ENCODE measurements at regions not wholly inside any gene's neighbourhood (a gene's known extent, or its start where the extent isn't known, plus 50 kb on each side); places are given as distances from the start of the nearest gene placed in this dataset.
"Not testable (repeated sequence)": the region's sequence is repeated elsewhere in the genome, so short reads cannot be mapped to it uniquely, and the experiment has no call there.

- ChIA-PET CTCF (interaction anchor here (0.9 to 8.1 kb wide), 21 partner anchors 7 to 531 kb away, joined by 3 to 77 read pairs (median 4); no protein-coding TSS in a partner anchor), POLR2A (interaction anchor here (0.6 kb wide), 1 partner anchor 19 kb away, joined by 3 read pairs; no protein-coding TSS in a partner anchor)
- DNase-seq (ENCODE audit: low read depth, low spot score): no peak
- no peak overlapping the region for H3K4me3 ChIP-seq (ENCODE audit: low read depth, low read length)
- TF ChIP-seq CTCF (IDR thresholded peaks at IDR 0.05; ENCODE audit: insufficient read depth, low read length, missing control alignments): no peak
These were observed 210.7 kb downstream of the PDGFRA start for GRCh38 chr4:54439831-54440243.

- peak; percentile 47 for TF ChIP-seq CTCF (IDR thresholded peaks at IDR 0.05; ENCODE audit: insufficient read depth, low read length, missing control alignments)
- POLR2A ChIA-PET: interaction anchor here (0.6 kb wide), 1 partner anchor 19 kb away, joined by 3 read pairs; no protein-coding TSS in a partner anchor
- CTCF ChIA-PET: interaction anchor here (0.9 to 8.1 kb wide), 21 partner anchors 7 to 520 kb away, joined by 3 to 77 read pairs (median 4); no protein-coding TSS in a partner anchor
- H3K4me3 ChIP-seq (ENCODE audit: low read depth, low read length): no peak overlapping the region
- no peak for DNase-seq (ENCODE audit: low read depth, low spot score)
These were observed 211.5 kb downstream of the PDGFRA start for GRCh38 chr4:54440394-54441136.

GRCh38 chr4:54445866-54446265 lies 211.9 kb upstream of the KIT start:
- no peak for TF ChIP-seq CTCF (IDR thresholded peaks at IDR 0.05; ENCODE audit: insufficient read depth, low read length, missing control alignments)
- CTCF ChIA-PET: interaction anchor here (1.1 to 7.9 kb wide), 7 partner anchors 13 to 516 kb away, joined by 3 to 43 read pairs (median 6); no protein-coding TSS in a partner anchor
- DNase-seq (ENCODE audit: low read depth, low spot score): no peak
- H3K4me3 ChIP-seq (ENCODE audit: low read depth, low read length): no peak overlapping the region
- POLR2A ChIA-PET: interaction anchor here (0.8 kb wide), 1 partner anchor 215 kb away, joined by 3 read pairs; no protein-coding TSS in a partner anchor

GRCh38 chr4:54446581-54446980 lies 211.2 kb upstream of the KIT start:
- H3K4me3 ChIP-seq (ENCODE audit: low read depth, low read length): no peak overlapping the region
- ChIA-PET CTCF (interaction anchor here (1.1 to 7.9 kb wide), 4 partner anchors 11 to 515 kb away, joined by 3 to 43 read pairs (median 8); no protein-coding TSS in a partner anchor), POLR2A (interaction anchor here (0.8 kb wide), 1 partner anchor 214 kb away, joined by 3 read pairs; no protein-coding TSS in a partner anchor)
- no peak for DNase-seq (ENCODE audit: low read depth, low spot score)
- TF ChIP-seq CTCF (IDR thresholded peaks at IDR 0.05; ENCODE audit: insufficient read depth, low read length, missing control alignments): no peak

GRCh38 chr4:54447304-54447703 lies 210.5 kb upstream of the KIT start:
- no peak overlapping the region for H3K4me3 ChIP-seq (ENCODE audit: low read depth, low read length)
- CTCF ChIA-PET: interaction anchor here (1.4 to 2.6 kb wide), 2 partner anchors 11 to 514 kb away, joined by 3 to 12 read pairs; no protein-coding TSS in a partner anchor
- POLR2A ChIA-PET: no interaction called here
- DNase-seq (ENCODE audit: low read depth, low spot score): no peak
- TF ChIP-seq CTCF (IDR thresholded peaks at IDR 0.05; ENCODE audit: insufficient read depth, low read length, missing control alignments): no peak

- CTCF ChIA-PET: no interaction called here
- no peak for TF ChIP-seq CTCF (IDR thresholded peaks at IDR 0.05; ENCODE audit: insufficient read depth, low read length, missing control alignments)
- POLR2A ChIA-PET: no interaction called here
- no peak for DNase-seq (ENCODE audit: low read depth, low spot score)
- H3K4me3 ChIP-seq (ENCODE audit: low read depth, low read length): no peak overlapping the region
These were observed 207.8 kb upstream of the KIT start for GRCh38 chr4:54449999-54450398.

GRCh38 chr4:54466960-54467359 lies 190.8 kb upstream of the KIT start:
- CTCF ChIA-PET; DNase-seq (ENCODE audit: low read depth, low spot score); H3K4me3 ChIP-seq (ENCODE audit: low read depth, low read length); POLR2A ChIA-PET: not testable (repeated sequence)

Measured in AG04449 (cell line).